ENCODE measurements at regions not wholly inside any gene's neighbourhood (a gene's known extent, or its start where the extent isn't known, plus 50 kb on each side); places are given as distances from the start of the nearest gene placed in this dataset.

DNA sequence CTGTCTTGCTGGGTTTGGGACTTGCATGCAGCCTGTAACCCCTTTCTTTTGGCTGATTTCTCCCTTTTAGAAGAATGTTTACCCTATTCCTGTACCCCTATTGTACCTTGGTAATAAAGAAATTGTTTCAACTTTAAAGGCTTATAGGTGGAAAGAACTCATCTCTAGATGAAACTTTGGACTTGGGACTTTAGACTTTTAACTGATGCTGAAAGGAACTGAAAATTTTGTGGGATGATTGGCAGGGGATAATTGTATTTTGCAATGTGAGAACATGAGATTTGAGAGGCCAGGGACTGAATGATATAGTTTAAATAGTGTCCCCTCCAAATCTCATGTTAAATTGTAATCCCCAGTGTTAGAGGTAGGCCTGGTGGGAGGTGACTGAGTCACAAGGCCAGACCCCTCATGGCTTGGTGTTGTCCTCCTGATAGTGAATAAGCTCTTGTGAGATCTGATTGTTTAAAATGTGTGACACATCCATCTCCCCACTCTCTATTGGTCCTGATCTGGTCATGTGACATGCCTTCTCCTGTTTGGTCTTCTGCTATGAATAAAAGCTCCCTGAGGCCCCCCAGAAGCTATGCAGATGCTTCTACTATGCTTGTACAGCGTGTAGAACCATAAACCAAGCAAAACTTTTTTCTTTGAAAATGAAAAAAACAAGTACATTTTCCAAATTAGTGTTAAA lies 1621.3 kb upstream of the B3GALT2 start:
- CTCF ChIA-PET = no interaction called here
- TF ChIP-seq, protein P1, sequence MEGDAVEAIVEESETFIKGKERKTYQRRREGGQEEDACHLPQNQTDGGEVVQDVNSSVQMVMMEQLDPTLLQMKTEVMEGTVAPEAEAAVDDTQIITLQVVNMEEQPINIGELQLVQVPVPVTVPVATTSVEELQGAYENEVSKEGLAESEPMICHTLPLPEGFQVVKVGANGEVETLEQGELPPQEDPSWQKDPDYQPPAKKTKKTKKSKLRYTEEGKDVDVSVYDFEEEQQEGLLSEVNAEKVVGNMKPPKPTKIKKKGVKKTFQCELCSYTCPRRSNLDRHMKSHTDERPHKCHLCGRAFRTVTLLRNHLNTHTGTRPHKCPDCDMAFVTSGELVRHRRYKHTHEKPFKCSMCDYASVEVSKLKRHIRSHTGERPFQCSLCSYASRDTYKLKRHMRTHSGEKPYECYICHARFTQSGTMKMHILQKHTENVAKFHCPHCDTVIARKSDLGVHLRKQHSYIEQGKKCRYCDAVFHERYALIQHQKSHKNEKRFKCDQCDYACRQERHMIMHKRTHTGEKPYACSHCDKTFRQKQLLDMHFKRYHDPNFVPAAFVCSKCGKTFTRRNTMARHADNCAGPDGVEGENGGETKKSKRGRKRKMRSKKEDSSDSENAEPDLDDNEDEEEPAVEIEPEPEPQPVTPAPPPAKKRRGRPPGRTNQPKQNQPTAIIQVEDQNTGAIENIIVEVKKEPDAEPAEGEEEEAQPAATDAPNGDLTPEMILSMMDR (IDR thresholded peaks at IDR 0.05; ENCODE audit: control extremely low read depth, extremely low read depth, low read depth, missing control alignments) = no peak
- POLR2A ChIA-PET = no interaction called here
- no peak for DNase-seq (ENCODE audit: extremely low spot score)

DNA sequence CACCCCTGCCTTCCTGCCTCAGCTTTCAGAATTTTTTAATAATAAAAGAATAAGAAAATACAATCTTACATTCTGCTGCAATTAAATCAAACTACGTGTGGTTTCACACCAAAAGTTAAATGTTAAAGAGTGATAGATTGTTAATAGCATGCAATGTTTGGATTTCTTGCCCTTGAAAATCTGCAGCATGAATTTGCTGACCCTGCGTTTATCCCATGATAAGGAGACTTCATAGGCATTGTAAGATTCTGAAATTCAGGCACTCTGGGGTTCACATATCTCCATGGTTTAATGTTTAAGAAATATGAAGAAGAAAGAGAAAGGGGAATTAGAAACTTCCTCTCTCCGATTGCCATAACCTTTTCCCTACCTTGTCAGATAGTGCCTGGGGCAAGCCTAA lies 1616.2 kb upstream of the B3GALT2 start:
- TF ChIP-seq, protein P1 (IDR thresholded peaks at IDR 0.05; ENCODE audit: control extremely low read depth, extremely low read depth, low read depth, missing control alignments) = no peak
- DNase-seq (ENCODE audit: extremely low spot score) = no peak
- CTCF ChIA-PET = no interaction called here
- POLR2A ChIA-PET = no interaction called here

DNA sequence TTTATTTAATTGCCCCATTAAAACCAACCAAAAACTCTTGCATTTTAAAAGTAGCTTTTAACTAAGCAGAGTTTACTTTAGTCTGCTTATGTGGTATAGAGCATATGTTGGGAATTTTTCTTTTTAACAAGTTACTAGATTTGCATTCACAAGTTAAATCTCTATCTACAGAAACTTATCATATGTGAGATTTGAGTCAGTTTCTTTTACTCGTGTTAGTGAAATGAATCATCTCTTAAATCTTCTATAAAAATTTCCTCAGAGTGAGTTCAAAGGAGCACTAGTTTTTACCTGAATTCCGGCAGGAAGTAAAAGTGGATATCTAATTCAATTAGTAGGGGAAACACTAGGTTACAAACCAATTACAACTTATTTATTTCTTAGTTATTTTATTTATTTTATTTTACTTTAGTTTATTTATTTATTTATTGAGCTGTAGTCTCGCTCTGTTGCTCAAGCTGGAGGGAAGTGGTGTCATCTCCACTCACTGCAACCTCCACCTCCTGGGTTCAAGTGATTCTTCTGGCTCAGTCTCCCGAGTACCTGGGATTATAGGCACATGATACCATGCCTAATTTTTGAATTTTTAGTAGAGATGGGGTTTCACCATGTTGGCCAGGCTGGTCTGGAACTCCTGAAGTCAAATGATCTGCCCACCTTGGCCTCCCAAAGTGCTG lies 1609.6 kb upstream of the B3GALT2 start:
- ChIA-PET POLR2A (no interaction called here), CTCF (no interaction called here)
- TF ChIP-seq, protein P1 (IDR thresholded peaks at IDR 0.05; ENCODE audit: control extremely low read depth, extremely low read depth, low read depth, missing control alignments) = no peak
- no peak for DNase-seq (ENCODE audit: extremely low spot score)

DNA sequence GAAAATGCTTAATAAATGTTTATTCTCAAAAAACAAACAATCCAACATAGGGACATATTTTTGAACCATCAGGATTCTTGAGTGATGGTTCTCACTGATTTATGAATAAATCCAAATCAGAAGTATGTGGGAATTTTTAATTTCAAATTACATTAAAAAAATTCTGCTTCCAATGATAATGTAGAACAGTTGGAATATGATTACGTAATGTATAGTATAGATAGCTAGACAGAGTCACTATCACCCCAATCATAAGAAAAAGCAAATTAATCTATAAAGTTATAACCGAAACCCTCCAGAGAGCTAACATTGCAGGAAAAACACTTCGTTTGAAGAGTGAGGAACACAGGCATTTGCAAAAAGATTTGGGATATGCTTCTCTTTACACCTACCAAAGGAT lies 1600.6 kb upstream of the B3GALT2 start:
- TF ChIP-seq, protein P1 (IDR thresholded peaks at IDR 0.05; ENCODE audit: control extremely low read depth, extremely low read depth, low read depth, missing control alignments) = no peak
- POLR2A ChIA-PET = no interaction called here
- CTCF ChIA-PET = interaction anchor here (3.0 kb wide), 1 partner anchor 11 kb away, joined by 19 read pairs; no protein-coding TSS in a partner anchor
- DNase-seq (ENCODE audit: extremely low spot score) = no peak

DNA sequence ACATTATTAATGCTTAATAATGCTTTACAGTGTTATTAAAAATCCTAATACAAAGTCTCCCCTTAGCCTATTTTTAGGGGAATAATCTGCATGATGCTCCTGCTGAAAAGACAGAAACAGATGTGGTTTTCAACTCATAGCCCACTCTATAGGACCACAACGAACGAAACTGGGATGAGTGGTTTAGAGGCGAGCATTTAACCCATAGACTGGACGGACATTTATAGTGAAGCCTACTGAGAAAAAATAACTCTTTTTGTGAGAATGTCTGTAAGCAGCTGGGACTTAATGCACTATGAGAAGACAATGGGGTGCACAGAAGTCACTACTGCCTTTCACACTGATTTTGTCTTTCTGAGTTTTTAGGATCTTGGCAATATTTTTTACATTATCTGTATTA lies 1599.6 kb upstream of the B3GALT2 start:
- CTCF ChIA-PET = no interaction called here
- TF ChIP-seq, protein P1 (IDR thresholded peaks at IDR 0.05; ENCODE audit: control extremely low read depth, extremely low read depth, low read depth, missing control alignments) = no peak
- POLR2A ChIA-PET = no interaction called here

DNA sequence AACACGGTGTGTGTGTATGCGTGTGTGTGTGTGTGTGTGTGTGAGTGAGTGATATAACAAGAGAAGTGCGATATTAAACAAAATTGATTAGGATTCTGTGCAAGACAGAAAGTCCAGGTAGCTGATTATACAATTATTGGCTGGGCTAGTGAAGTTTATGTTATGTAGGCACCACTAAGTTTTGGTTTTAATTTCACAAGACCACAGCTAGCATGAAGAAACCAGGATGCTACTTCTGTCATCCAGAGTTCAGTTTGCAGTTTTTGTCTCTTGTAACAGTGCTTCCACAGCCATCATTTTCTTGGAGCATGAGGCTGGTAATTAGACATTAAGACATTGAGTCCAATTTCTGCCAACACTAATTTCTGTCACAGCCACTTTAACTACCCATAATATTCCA lies 1590.2 kb upstream of the B3GALT2 start:
- CTCF ChIA-PET = interaction anchor here (2.0 to 4.7 kb wide), 2 partner anchors 11 to 12 kb away, joined by 5 to 19 read pairs; no protein-coding TSS in a partner anchor
- POLR2A ChIA-PET = no interaction called here

More for the DNA sequence above, 1599.6 kb upstream of the B3GALT2 start:
- DNase-seq (ENCODE audit: extremely low spot score) = no peak

More for the DNA sequence above, 1590.2 kb upstream of the B3GALT2 start:
- TF ChIP-seq, protein P1 (IDR thresholded peaks at IDR 0.05; ENCODE audit: control extremely low read depth, extremely low read depth, low read depth, missing control alignments) = no peak
- no peak for DNase-seq (ENCODE audit: extremely low spot score)

Data from GM10248 (cell line).